ENCODE measurements at regions not wholly inside any gene's neighbourhood (a gene's known extent, or its start where the extent isn't known, plus 50 kb on each side); places are given as distances from the start of the nearest gene placed in this dataset.

DNA sequence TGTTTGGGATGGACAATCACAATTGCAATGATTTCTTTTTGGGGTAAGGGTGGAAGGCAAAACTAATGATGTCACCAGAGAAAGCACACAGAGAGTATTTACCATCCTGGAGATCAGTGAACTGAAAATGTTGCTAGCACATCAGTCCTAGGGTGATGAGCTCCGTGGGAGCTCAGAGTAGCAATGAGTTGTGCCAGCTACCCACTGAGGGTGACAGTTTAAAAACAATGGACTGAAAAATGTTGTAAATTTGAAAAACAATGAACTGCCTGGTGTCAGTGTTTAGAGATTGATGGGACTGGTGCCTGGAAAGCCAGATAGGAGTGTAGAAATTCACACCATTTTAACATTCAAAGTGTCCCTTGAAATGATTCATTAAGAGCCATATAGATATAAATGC is 198.5 kb downstream of the ATP23 start (continued):
- TF ChIP-seq, protein P1, sequence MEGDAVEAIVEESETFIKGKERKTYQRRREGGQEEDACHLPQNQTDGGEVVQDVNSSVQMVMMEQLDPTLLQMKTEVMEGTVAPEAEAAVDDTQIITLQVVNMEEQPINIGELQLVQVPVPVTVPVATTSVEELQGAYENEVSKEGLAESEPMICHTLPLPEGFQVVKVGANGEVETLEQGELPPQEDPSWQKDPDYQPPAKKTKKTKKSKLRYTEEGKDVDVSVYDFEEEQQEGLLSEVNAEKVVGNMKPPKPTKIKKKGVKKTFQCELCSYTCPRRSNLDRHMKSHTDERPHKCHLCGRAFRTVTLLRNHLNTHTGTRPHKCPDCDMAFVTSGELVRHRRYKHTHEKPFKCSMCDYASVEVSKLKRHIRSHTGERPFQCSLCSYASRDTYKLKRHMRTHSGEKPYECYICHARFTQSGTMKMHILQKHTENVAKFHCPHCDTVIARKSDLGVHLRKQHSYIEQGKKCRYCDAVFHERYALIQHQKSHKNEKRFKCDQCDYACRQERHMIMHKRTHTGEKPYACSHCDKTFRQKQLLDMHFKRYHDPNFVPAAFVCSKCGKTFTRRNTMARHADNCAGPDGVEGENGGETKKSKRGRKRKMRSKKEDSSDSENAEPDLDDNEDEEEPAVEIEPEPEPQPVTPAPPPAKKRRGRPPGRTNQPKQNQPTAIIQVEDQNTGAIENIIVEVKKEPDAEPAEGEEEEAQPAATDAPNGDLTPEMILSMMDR (IDR thresholded peaks at IDR 0.05; ENCODE audit: low read depth, low read length, missing input control) = no peak
- TF ChIP-seq EGR1 (IDR thresholded peaks at IDR 0.05; ENCODE audit: low read depth in 2 of 2) = no peak

DNA sequence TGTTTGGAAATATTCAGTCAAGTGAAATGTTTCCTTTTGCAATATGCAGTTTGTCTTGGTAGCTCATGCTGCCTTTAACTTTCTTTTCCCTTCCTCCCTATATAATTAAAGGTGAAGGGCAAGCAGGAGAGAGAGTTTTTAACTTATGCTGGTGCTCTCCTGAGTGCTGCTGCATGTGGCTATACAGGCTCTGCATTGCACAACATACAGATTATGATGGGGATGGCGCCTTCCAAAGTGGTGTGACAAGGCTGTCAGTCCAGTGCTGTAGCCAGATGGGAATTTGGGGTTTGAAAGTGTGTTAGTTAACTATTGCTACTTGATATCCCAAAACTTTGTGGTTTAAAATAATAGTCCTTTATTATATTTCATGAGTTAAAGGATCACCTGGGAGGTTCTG is 199.0 kb downstream of the ATP23 start:
- WGBS = 70% methylated on average over 1 of the region's 1 CpG
- no peak overlapping the region for H3K9ac ChIP-seq (ENCODE audit: low read depth in 1 of 2, low read length in 2 of 2)
- TF ChIP-seq YY1 (IDR thresholded peaks at IDR 0.05) = no peak
- TF ChIP-seq, protein P2, sequence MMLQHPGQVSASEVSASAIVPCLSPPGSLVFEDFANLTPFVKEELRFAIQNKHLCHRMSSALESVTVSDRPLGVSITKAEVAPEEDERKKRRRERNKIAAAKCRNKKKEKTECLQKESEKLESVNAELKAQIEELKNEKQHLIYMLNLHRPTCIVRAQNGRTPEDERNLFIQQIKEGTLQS (IDR thresholded peaks at IDR 0.05) = no peak
- TF ChIP-seq, protein P3, sequence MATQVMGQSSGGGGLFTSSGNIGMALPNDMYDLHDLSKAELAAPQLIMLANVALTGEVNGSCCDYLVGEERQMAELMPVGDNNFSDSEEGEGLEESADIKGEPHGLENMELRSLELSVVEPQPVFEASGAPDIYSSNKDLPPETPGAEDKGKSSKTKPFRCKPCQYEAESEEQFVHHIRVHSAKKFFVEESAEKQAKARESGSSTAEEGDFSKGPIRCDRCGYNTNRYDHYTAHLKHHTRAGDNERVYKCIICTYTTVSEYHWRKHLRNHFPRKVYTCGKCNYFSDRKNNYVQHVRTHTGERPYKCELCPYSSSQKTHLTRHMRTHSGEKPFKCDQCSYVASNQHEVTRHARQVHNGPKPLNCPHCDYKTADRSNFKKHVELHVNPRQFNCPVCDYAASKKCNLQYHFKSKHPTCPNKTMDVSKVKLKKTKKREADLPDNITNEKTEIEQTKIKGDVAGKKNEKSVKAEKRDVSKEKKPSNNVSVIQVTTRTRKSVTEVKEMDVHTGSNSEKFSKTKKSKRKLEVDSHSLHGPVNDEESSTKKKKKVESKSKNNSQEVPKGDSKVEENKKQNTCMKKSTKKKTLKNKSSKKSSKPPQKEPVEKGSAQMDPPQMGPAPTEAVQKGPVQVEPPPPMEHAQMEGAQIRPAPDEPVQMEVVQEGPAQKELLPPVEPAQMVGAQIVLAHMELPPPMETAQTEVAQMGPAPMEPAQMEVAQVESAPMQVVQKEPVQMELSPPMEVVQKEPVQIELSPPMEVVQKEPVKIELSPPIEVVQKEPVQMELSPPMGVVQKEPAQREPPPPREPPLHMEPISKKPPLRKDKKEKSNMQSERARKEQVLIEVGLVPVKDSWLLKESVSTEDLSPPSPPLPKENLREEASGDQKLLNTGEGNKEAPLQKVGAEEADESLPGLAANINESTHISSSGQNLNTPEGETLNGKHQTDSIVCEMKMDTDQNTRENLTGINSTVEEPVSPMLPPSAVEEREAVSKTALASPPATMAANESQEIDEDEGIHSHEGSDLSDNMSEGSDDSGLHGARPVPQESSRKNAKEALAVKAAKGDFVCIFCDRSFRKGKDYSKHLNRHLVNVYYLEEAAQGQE (IDR thresholded peaks at IDR 0.05) = no peak
- TF ChIP-seq RAD21 (IDR thresholded peaks at IDR 0.05) = no peak
- no peak for TF ChIP-seq SP1 (IDR thresholded peaks at IDR 0.05)
- TF ChIP-seq, protein P1 (IDR thresholded peaks at IDR 0.05; ENCODE audit: low read depth, low read length, missing input control) = no peak
- TF ChIP-seq, protein P4, sequence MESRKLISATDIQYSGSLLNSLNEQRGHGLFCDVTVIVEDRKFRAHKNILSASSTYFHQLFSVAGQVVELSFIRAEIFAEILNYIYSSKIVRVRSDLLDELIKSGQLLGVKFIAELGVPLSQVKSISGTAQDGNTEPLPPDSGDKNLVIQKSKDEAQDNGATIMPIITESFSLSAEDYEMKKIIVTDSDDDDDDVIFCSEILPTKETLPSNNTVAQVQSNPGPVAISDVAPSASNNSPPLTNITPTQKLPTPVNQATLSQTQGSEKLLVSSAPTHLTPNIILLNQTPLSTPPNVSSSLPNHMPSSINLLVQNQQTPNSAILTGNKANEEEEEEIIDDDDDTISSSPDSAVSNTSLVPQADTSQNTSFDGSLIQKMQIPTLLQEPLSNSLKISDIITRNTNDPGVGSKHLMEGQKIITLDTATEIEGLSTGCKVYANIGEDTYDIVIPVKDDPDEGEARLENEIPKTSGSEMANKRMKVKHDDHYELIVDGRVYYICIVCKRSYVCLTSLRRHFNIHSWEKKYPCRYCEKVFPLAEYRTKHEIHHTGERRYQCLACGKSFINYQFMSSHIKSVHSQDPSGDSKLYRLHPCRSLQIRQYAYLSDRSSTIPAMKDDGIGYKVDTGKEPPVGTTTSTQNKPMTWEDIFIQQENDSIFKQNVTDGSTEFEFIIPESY (IDR thresholded peaks at IDR 0.05) = no peak
- no peak for TF ChIP-seq RXRA (IDR thresholded peaks at IDR 0.05)
- TF ChIP-seq FOXA2 (IDR thresholded peaks at IDR 0.05) = no peak
- TF ChIP-seq GABPA (IDR thresholded peaks at IDR 0.05 in 1 of 2, conservative IDR thresholded peaks at IDR 0.05 in 1 of 2) = no peak
- H3K27me3 ChIP-seq (ENCODE audit: control insufficient read depth in 4 of 4, insufficient read depth in 4 of 4, low read length in 3 of 4) = no peaks in the 10 kb centered on the region
- H3K36me3 ChIP-seq (ENCODE audit: control insufficient read depth in 4 of 4, insufficient read depth in 3 of 4, low read depth in 1 of 4, low read length in 3 of 4) = no peaks in the 10 kb centered on the region
- DNase-seq (ENCODE audit: low spot score) = no peak
- no peaks in the 10 kb centered on the region for H3K4me1 ChIP-seq (ENCODE audit: control insufficient read depth in 4 of 4, insufficient read depth in 4 of 4, low read length in 3 of 4)
- H3K9me3 ChIP-seq (ENCODE audit: control insufficient read depth in 4 of 4, low read length in 3 of 4) = no peaks in the 10 kb centered on the region
- no peak overlapping the region for H3K4me3 ChIP-seq (ENCODE audit: low read depth in 1 of 3, low read length in 3 of 3)
- H3K27ac ChIP-seq (ENCODE audit: low read depth in 1 of 2, low read length in 2 of 2) = no peak overlapping the region

Data from liver (tissue), 8 donors.